HG03432 (cell line): ENCODE measurements at regions not wholly inside any gene's neighbourhood (a gene's known extent, or its start where the extent isn't known, plus 50 kb on each side); places are given as distances from the start of the nearest gene placed in this dataset.

Experiments used
- ATAC-seq: cut with Tn5 transposase; IDR thresholded peaks from one replicate; pipeline ENCODE4 v1.9.1; 2021; ENCODE audit warnings: mild to moderate bottlenecking, moderate library complexity; ENCODE audit not compliant: unreplicated experiment

GRCh38 chr10:71137701-71138100 is 74.7 kb upstream of the UNC5B start:
- ATAC-seq: no peak

GRCh38 chr10:71138166-71138830 is 74.1 kb upstream of the UNC5B start:
- no peak for ATAC-seq

DNA sequence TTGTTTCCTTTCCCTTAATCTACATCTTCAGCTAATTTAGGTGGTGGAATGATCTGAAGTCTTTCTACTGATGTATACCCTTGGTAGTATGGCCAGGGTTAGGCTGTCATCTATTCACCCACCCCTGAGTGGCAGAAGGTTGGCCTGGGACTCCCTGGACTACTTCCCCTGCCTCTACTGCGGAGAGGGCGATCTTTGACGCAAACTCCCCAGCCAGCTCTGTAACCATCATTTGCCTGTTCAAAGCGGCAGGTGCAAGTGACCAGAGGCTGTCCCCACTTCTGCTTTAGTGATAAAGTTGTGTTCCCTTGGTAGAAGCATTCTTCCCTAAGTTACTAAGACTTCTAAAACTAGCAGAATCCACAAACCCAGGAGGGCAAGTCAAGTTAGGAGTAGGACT is 70.8 kb upstream of the UNC5B start:
- no peak for ATAC-seq

GRCh38 chr10:71143170-71143569 is 69.2 kb upstream of the UNC5B start:
- no peak for ATAC-seq

DNA sequence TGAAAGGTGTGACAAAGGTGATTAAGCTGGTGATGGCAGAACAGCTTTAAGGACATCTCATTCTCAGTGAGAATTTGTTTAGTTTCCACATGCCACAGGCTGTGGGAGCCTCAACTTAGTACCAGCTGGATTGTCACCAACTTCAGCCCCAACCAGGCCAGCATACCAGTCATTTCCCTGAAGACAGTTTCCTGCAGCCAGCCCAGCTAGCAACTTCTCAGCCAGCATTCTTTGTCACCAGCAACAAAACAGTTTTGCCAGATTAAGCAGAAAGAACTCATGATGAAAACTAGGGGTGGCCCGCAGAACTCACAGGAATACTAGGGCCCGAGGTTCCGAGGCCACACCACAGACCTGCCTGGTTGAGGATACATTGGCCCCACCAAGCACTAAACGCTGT is 68.8 kb upstream of the UNC5B start:
- no peak for ATAC-seq

DNA sequence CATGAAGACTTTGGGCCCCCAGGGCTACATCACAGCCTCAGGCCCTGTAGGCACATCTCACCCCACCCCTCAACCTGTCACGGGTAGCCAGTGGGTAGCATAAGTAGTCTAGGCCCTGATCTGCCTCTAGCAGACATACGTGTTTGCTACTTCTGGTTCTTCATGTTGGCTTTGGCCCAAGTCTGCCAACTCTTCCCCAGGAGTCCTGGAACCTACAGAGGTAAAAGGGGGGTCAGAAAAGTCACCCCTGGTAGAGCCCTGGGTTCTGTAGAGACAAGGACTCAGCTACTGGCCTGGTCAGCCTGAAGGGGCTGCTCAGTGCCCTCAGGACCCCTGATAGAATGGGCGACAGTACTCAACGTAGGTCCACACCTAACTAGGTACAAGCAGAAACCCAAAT is 67.5 kb upstream of the UNC5B start:
- no peak for ATAC-seq

- ATAC-seq: no peak
Measured at GRCh38 chr10:71145352-71145945, 66.9 kb upstream of the UNC5B start.

DNA sequence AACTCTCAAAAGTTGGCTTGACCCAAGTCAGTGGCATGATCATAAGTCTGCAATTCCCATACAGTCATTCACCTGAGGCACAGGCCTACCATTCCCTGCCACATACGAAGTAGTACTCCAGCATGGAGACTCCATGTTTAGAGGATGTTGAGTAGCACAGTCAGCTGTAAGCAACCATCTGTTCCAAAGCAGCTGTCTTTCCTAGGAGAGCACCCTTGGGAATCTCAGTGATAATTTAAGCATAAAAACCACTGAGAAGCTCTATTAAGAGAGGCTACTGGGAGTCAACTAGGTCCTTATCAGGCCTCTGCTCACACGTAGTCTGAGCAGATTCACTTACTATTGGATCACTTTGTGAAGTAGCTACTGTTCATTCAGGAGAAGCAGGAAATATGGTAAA is 61.6 kb upstream of the UNC5B start:
- no peak for ATAC-seq

DNA sequence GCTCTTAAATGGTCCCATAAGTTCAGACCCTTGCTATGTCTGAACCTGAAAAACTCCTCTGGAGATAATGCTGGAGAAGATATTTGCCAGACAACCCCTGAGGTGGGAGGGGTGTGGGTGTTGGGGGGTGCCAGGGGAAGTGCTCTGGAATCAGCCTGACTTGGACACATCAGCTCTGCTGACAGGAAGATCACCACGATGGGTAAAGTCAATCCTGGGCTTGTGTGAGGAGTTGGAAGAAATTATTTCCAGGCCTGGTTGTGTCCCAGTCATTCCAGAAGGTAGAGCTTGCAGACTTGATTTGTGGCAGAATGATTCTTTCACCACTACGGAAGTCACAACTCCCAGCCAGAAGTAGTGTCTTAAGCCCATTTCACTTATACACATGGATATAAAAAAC is 60.3 kb upstream of the UNC5B start:
- no peak for ATAC-seq

DNA sequence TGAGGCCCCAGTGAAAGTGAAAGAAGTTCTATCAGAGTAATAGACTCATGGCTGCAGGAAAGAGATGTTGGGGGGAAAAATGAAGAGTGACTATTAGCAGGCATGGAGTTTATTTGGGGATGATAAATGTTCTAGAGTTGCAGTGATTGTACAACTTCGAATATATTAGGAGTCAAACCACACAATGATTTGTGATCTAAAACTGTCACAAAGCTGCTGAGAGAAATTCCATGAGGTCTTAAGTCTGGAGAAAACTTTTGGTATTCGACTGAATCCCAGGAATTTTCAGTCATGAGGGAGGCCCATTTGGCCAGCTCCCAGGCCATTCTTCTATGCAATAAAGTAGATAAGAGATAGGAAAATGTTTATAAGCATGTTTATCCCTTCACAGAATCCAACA is 55.9 kb upstream of the UNC5B start:
- ATAC-seq: no peak

DNA sequence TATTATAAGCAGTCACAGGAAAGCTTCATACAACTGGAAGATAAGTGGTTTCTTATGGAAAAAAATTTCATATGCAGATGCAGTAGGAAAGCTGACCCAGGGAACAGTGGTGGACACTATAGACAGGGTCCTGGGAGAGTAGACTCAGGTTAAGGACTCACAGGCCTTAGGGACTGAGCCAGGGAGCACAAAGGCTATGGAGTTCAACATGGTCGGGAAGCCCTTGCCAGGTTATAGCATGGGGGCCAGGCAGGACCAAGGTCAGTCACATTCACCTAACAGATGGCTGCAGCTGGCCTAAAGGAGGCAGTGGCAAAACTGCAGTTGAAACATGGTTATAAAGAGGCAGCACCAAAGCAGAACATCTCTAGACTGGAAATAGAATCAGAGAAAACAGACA is 54.9 kb upstream of the UNC5B start:
- no peak for ATAC-seq

DNA sequence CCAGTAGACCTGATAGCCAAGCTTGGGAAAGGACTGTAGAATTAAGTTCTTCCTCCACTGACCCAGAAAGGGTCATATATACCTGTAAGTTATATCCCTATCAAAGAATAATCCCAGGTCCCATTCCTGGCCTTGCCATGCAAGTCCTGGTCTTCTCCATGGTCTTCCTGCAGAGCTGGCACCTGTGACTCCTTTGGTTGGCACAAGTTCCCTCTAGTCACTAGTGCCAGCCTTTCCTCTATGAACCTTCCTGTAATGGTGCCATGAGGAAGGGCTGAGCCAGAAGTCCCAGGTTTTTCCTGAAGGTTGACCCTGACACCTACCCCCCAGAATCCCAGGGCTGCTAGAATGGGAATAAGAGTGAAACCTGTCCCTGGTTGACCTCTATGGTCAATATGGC is 54.1 kb upstream of the UNC5B start:
- ATAC-seq: no peak

DNA sequence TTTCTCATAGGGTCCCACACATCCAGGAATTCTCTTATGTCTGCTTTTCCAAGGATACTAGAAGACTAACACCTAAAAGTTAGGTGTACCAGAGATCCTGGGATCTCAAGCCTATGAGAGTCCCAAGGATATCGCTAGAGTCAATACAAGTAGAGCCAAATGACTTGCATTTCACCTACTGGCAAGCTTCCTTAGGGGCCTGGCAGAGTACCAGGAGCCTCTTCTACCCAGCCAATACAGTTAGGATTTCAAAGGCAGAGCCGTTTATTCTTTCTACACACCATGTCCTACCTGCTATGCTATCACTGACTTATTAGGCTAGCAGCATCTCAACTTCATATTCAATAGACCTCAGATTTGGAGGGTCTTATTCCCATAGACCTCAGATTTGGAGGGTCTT is 53.5 kb upstream of the UNC5B start:
- ATAC-seq: no peak

GRCh38 chr10:71159892-71160291 is 52.5 kb upstream of the UNC5B start:
- ATAC-seq: no peak

DNA sequence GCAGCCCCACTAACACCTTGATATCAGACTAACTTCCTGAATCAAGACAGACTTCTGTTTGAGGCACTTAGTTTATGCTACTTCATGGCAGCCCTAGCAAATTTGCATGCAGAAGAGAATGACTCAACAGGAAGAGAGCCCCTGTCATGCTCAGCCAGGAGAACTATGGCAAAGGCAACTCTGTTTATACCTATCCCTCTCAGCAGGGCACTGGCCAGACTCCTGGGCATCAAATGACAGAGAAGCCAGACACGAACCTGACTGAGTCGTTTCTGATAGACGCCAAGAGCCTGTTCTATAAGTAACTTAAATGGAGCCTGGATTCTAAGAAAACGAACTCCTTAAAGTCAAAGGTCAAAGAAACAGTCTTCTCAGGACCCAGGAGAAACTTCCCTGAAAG is 50.9 kb upstream of the UNC5B start:
- ATAC-seq: no peak
